NCI-H1092 (cell line): ENCODE measurements at regions not wholly inside any gene's neighbourhood (a gene's known extent, or its start where the extent isn't known, plus 50 kb on each side); places are given as distances from the start of the nearest gene placed in this dataset.
"Not testable (repeated sequence)": the region's sequence is repeated elsewhere in the genome, so short reads cannot be mapped to it uniquely, and the experiment has no call there.

Experiments used
- DNase-seq: peaks from one replicate; lab custom pipeline; 2025; lab: John Stamatoyannopoulos, UW

DNA sequence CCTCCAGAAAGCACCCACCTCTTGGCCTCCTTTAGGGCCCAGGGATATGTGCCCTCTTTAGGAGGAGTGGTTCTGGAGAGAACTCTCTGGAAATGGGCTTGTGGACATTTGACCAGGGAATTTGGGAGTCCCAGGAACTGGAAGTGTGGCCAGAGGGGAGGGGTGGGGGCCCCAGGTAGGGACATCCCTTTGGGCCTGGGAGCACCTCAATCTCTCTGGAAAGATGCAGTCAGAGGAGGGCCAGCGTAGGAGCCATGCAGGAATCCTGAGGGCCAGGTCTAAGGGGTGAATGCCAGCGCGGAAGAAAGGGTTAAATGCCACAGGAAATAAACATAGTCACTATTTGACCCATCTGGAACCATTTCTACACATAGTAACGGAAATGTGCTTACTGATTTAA, 50.3 kb upstream of the ITGA11 start:
- DNase-seq: no peak

DNA sequence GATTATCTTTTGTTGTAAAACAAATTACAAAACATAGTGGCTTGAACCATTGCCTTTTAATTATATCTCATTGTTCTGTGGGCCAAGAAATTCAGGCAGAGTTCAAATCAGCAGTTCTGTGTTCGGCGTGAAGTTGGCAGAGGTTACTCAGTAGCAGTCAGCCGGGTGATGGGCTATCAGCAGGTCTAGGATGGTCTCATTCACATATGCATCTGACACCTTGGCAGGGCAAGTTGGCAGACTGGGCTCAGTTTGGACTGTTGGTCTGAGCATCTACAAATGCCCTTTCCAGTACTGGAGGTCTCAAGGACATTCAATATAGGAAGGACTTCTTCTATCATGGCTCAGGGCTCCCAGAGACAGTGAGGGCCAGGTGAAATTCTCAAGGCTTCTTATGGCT, 51.2 kb upstream of the ITGA11 start:
- DNase-seq: no peak

- no peak for DNase-seq
These were observed 52.3 kb upstream of the ITGA11 start for GRCh38 chr15:68484220-68484619.

GRCh38 chr15:68484696-68485400, 52.9 kb upstream of the ITGA11 start:
- DNase-seq: no peak

DNA sequence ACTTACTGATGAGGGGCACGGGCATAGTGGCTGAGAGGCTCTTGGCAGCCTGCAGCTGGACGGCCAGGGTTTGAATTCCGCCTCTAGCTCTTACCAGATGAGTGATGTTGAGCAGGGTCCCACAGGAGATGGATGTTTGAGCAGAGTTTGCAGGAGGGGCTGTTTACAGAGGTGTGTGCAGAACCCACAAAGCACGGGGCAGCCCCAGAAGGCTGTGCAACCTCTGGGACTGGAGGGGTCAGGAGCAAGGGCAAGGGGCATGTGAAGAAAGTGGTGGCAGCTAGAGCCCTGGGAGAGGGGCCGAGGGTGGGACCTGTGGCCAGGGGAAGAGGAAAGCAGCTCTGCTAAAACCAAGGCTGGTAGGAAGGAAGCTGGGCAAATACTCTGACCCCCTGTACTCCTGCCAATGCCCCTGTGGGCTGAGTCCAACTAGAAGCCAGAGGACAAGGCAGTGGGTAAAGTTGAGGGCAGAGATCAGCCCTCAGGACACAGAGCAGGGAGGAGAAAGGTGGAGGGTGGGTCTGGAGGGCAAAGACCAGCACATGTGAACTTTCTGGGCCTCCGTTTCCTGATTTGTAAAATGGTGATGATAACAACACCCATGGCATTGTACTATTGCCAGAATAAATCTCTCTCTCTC, 53.9 kb upstream of the ITGA11 start:
- DNase-seq: no peak

- DNase-seq: no peak
These were observed 55.3 kb upstream of the ITGA11 start for GRCh38 chr15:68487087-68487843.

DNA sequence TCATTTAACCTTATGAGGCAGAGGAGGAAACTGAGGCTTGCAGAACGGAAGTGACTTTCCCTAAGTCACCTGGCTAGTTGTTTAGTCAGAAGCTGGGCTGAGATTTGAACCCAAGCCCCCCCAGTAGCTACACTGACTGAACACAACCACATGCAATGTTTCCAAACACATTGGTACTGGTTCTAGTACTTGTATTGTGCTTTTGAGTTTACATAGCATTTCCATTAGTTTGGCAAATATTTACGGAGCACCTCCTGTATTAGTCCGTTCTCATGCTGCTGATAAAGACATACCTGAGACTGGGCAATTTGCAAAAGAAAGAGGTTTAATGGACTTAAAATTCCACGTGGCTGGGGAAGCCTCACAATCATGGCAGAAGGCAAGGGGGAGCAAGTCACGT, 56.3 kb upstream of the ITGA11 start:
- DNase-seq: no peak

- DNase-seq: no peak
These were observed 57.0 kb upstream of the ITGA11 start for GRCh38 chr15:68488966-68489365.

- DNase-seq: no peak
These were observed 57.5 kb upstream of the ITGA11 start for GRCh38 chr15:68489421-68489820.

GRCh38 chr15:68491415-68492106, 59.6 kb upstream of the ITGA11 start:
- DNase-seq: no peak

DNA sequence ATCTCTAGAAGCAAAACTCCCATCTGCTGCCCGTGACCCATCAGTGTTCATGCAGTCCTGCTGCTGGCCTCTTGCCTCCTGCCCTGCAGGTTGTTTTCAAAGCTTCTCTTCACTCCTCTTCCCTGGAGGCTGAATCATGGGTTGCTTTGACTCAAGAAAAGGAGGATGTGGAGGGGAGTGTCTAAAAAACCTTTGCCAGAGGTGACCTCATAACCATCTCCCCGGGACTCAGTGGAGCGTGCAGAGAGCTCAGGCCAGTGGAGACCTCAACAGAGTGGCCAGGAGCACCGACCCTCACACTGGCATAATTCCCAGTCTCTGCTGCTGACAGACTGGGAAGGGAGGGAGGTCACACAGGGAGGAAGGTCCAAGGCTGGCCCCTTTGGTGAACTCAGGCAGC, 60.9 kb upstream of the ITGA11 start:
- no peak for DNase-seq

DNA sequence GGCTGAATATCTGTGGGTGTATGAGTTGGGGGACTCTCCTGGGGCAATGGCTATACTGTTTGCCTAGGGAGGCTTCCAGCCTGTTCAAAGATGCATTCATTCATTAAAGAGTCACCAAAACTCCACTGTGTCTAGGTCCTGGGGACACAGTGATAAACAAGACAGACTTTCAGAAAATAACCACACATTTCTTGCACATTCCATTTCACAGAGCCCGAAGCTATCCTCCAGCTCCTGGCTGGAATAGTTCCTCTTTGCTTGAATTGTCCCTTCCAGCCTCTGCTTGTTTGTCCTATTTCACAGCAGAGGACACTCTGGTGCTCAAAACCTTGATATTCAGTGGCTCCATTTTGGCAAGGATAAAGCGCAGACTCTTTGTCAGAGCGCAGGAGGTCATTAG, 61.7 kb upstream of the ITGA11 start:
- no peak for DNase-seq

- no peak for DNase-seq
These were observed 62.7 kb upstream of the ITGA11 start for GRCh38 chr15:68494573-68495110.

DNA sequence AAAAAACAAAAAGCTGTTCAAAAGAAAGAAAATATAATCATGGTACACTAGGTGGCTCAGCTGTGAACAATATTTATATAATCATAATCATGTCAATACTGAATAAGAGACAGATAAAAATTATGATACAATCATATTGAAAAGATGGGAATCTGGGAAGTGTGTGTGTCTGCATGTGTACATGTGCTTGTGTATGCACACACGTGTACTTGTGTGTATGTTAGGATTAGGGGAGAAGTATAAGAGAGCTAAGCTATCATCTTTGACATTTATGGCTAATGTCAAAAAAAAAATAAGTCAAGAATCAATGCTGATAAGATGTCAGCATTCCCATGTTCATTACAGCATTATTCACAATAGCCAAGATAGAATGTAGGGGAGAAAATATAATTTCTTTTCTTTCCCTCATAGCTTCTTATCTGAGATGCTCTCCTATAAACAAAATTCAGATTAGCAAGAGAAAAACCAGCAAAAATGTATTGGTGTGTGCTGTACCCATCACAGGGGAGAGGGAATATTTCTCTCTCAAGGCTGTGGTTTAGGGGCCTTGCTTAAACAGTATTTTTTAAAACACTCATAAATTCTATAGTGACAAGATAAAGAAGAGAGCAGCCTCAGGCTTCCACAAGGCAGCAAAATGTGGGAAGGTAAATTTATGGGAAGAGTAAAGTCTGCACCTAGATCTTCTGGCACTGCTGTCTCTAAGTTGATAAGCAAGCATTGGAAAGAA, 63.4 kb upstream of the ITGA11 start:
- DNase-seq: no peak

- no peak for DNase-seq
These were observed 64.2 kb upstream of the ITGA11 start for GRCh38 chr15:68495981-68496705.

- DNase-seq: not testable (repeated sequence)
These were observed 64.8 kb upstream of the ITGA11 start for GRCh38 chr15:68496751-68497150.

GRCh38 chr15:68497206-68497910, 65.4 kb upstream of the ITGA11 start:
- no peak for DNase-seq

GRCh38 chr15:68498076-68498475, 66.1 kb upstream of the ITGA11 start:
- DNase-seq: no peak

- no peak for DNase-seq
These were observed 67.8 kb upstream of the ITGA11 start for GRCh38 chr15:68499620-68500312.
